ENCODE measurements at regions not wholly inside any gene's neighbourhood (a gene's known extent, or its start where the extent isn't known, plus 50 kb on each side); places are given as distances from the start of the nearest gene placed in this dataset.

- no peak for TF ChIP-seq CTCF (IDR thresholded peaks at IDR 0.05)
- TF ChIP-seq POLR2A (IDR thresholded peaks at IDR 0.05): no peak
Observed at GRCh38 chr12:16807731-16808130, 201.8 kb upstream of the LMO3 start.
